Fibroblast of the conjunctiva (primary cell): ENCODE measurements at regions not wholly inside any gene's neighbourhood (a gene's known extent, or its start where the extent isn't known, plus 50 kb on each side); places are given as distances from the start of the nearest gene placed in this dataset.
"Not testable (repeated sequence)": the region's sequence is repeated elsewhere in the genome, so short reads cannot be mapped to it uniquely, and the experiment has no call there.

Source experiments
- DNase-seq: peaks from one replicate; pipeline ENCODE4 v3.0.0-alpha.2; 2010; ENCODE audit warnings: low read depth

DNA sequence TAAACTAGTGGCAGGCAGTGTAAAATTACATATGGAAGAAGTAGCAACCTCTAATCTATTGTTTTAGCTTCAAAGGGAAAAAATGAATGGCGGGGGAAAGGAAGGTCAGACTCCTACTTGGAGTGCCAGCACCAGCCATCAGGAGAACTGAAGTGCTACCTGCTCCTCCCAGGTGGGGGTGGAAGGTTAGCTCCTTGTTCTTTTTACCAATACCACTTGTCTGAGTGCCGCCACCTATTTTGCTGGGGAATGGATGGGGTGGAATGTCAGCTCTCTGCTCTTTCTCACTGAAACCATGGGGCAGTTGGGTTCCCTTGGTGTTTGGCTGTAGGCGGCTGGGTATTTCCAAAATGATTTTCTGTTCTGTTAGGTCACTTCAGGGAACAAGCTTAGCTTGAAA, 428.7 kb upstream of the EPHA3 start:
- DNase-seq = no peak

DNA sequence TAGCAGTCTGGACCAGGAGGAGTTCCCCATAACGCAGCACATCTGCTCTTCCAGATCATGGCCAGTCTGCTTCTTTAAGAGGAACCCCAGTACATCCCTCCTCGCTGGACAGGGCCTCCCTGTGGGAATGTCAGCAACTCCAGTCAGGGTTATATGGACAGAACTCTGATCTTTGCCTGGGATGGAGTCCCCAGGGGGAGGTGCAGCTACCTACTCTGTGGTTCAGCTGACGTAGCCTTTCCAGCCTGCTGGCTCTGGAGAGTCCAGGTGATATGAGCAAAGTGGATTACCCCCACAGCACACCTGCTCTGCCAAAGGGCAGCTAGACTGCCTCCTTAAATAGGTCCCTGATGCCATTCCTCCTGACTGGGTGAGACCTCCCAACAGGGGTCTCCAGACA, 417.1 kb upstream of the EPHA3 start:
- no peak for DNase-seq

DNA sequence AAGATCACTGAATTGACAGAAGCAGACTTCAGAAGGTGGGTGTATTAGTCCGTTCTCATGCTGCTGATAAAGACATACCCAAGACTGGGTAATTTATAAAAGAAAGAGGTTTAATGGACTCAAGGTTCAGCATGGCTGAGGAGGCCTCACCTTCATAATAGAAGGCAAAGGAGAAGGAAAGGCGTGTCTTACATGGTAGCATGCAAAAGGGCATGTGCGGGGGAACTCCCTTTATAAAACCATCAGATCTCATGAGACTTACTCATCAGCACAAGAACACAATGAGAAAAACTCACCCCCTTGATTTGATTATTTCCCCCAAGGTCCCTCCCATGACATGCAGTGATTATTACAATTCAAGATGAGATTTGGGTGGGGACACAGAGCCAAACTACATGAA, 416.3 kb upstream of the EPHA3 start:
- DNase-seq = no peak

DNA sequence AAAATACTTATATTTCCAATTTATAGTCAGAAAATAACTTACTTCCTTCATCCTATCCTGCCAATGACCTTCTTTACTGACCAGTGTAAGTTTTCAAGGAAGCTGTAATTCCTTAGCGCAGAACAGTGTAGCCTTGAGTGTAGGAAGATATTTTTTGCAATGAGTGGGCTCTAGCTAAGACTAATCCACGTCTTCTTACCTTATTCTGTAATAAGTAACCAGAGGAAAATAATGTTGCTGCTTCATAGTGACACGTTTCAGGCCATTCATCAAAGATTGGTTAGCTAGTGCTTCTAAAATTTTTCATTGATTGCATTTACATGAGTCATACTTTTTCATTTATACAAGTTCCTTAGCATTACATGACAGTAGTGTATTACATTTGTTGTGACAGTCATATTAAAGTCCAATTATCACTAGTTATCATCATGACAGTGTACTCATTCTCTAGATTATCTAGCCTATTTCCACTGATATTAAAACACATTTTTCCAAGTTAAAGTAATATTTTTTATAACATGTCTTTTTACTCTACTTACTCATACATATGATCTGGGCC, 403.8 kb upstream of the EPHA3 start:
- no peak for DNase-seq

DNA sequence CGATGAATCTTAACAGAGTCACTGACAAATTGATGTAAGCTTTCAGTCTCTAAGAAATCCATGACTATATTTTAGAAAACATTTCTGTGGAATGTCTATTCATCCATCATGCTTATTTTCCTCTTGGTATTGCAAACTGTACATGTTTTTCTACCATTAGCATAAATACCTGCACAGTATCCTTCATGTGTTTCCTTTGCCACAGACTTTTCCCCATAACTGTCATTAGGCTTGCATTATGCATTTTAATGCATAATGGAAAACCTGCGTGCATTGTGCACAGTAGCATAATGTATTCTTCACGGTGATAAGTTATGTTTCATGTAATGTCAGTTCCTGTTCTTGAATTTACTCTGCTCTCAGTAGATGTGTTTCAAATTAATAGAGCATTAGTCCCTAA, 403.1 kb upstream of the EPHA3 start:
- DNase-seq = no peak

DNA sequence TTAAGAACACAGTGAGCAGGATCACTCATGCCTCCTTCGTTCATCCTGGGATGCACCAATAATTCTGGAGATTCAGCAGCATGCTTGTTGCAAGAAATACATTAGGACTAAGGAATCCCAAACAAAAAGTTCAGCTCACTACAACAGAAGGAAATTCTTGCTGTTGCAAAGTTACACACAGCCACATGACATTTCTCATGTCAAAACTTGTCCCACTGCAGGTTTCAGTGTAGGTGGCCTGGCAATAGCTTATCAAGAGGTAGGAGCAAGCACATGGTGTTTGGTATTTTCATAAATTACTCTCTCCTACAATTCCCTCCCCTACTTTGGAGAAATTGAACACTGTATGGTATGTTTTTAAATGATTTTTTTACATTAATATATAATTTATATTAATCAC, 399.6 kb upstream of the EPHA3 start:
- no peak for DNase-seq

DNA sequence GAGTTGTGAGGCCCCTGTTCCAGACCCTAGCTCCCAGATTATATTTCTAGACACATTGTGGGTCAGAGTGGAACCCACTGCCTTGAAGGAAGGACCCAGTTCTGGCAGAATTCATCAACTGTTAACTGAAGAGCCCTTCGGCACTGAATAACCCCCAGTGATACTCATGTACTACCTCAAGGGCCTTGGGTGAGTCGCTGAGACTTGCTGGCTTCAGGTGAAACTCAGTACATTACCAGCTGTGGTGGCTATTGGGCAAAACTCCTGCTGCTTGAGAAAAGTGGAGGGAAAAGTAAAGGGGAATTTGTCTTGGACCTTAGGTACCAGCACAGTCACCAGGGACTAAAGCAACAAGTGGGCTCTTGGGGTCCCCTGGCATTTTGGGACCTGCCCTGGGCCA, 394.9 kb upstream of the EPHA3 start:
- DNase-seq = no peak

DNA sequence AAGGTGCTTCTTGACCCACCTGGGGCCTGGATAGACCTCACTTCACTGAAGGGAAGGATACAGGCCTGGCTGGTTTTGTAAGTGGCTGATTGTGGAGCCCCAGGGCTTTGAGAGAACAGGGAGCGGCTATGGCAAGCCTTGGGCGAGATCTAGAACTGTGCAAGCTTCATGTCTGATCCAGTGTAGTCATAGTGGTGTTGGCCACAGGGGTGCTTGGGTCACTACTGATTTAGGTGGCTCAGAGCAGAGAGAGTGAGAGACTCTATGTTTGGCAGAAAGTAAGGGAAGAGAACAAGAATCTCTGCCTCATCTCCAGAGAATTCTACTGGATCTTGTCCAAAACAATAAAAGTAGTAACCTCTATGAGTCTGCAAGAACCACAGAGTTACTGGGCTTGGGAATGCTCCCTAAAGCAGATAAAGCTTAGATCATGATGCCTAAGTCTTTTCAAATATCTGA, 394.2 kb upstream of the EPHA3 start:
- DNase-seq = no peak

DNA sequence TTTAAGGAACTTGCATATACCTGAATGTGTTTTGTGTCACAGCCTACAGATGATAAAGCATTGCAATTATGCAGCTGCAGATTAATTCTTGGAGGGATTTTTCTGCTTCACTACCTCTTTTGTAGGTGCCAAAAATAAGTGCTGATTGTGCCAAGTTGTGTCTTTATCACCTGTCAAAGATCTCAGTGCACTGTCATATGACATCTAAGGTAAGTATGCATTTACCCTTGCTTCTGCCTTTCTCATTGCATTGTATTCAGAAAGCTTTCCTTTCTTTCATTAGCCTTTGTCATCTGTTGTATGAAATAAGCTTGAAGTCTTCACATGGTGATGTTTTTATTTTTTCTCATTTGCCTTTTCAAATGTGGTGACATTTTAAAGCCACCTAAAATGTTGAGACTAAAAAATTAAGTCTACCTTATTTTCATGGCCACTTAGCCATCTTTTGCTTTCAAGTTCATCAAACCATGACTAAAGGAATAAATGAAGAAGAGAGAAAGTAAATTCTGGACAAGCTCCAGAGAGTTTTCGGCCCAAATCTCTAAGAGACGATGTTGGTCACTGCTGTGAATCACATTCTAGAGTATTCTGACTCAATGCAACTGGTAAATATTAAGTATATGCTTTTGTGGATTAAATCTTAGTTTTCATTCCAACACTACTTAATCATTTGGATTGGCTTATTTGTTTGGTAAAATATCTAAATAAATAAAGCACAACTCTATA, 381.8 kb upstream of the EPHA3 start:
- no peak for DNase-seq

DNA sequence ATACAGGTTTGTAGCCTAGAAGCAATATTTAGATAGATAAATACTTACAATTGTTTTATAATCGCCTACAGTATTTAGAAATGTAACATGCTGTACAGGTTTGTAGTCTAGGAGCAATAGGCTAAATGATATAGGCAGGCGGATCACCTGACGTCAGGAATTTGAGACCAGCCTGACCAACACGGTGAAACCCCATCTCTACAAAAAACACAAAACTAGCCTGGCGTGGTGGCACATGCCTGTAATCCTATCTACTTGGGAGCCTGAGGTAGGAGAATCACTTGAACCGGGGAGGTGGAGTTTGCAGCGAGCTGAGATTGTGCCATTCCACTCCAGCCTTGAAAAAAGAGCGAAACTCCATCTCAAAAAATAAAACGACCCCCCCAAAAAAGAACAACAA, 375.2 kb upstream of the EPHA3 start:
- DNase-seq = no peak

DNA sequence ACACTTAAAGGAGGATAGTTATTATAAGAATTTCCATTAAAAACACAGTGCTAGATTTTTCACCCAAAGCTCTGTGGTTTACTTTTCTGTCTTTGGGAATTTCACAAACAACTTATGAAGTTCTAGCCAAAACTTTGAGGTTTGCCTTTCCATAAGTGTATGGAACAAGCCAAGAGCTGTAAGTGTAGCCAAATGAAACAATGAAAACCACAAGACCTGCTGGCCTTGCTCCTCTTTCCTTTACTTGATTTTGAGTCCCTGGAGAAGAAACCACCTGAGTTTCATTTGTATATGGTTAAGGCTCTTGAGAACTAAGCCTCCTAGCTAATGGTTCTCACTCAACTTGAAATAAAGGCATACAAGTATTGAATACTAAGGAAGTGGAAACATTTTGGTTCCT, 365.3 kb upstream of the EPHA3 start:
- DNase-seq = no peak

DNA sequence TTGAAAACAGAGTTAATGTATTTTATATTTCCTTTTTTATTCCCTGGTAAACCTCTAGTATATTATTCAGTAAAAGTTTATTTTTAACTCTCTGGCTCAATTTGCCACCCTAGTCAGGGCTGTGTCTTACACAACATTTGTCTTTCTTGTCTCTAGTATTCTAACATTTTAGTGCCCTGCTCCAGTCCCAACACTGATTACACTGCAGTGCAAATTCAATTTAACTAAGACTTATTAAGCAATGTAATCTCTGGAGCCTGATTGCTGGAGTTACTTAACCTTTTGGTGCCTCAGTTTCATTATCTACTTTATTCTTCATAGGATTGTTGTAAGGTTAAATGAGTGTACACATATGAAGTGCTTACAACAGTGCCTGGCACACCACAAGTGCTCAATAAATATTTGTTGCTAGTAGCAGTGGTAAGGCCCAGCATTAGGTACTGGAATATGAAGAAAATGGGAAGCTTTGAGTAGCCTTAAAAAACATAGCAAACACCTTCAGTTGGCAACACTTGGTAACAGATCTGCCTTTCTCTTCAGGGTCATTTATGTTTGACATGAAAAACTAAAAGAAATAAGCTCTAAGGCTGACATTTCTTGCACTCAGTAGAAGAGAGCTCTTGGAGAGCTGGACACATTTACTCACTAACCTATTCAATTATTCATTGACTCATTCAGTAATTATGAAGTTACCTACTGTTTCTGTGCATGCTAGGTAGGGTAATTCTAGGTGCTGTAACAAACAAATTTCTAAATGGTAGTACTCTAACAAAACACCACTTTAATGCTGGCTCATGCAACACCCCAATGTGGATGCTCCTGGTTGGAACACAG, 364.5 kb upstream of the EPHA3 start:
- DNase-seq = no peak

DNA sequence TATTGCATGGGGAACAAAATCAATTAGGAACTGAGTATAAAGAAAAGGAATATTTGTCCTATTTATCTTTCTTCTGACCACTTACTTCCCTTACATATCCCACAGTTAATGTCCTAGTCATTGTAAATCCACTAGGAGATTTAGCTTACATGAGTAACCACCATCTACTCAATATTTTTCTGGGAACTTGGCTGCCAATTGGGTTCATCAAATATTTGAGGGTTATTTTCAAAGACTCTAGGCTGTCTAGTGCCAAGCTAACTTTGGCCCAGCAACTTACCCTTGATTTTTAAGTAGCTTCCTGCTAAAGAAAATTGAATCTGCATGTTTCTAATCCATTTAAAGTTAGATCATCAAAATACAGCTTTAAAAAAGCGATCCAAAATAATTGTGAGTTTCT, 362.5 kb upstream of the EPHA3 start:
- no peak for DNase-seq

DNA sequence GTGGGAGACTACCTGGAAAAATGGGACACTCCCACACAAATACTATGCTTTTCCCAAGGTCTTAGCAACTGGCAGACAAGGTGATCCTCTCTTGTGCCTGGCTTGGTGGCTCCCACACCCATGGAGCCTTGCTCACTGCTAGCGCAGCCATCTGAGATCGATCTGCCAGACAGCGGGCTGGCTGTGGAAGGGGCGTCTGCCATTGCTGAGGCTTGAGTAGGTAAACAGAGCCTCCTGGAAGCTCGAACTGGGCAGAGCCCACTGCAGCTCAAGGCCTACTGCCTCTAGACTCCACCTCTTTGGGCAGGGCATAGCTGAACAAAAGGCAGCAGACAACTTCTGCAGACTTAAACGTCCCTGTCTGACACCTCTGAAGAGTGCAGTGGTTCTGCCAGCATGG, 360.3 kb upstream of the EPHA3 start:
- not testable (repeated sequence) for DNase-seq

DNA sequence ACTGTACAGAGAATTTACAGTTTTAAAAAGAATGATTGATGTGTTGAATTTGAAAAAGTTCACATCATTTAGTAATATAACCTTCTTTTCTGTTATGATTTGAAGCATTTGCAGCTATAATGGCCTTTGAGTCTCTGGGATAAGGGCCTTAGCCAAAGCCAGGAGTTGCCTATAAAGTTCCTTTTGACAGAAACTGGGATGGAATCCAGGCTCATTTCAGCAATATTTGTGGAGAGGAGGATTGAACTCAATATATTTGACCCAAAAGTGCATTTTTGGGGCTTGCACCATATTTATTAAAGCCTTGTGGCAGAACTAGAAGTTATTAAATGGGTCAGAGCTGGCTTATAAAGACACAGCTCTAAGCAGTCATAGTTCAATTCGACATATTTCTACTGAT, 348.7 kb upstream of the EPHA3 start:
- no peak for DNase-seq

DNA sequence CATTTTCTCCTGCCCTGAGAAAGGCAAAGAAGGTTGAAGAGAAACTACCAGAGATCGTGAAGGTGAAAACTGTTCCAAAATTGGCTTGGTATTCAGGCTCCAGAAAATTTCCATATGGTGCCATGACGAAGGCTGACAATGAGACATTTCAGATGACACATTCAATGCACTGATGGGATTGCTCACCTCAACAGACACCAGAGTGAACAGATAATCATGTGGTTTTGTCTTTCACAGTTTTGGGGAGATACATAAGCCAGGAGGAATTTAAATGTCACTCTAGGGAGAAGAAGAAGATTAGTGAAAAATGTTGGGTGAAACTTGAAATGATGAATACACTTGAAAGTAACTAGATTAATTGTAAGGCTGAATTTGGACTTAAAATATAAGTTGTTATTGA, 339.7 kb upstream of the EPHA3 start:
- no peak for DNase-seq

DNA sequence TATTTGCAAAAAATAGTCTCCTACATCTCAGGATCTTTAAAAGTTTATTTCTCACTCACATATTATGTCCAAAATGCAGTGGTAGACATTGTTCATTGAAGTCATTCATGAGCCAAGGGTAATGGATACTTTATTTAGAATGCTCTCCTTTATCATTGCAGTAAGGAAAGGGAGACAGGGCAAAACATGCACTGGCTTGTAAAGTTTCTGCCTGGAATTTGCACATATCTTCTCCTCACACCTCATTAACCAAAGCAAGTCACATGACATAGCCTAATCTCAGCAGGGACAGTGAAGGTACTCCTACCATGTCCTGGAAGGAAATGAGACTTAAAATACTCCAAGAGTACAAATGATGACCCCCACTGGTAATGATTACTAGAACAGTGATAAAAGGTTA, 333.7 kb upstream of the EPHA3 start:
- DNase-seq = no peak

DNA sequence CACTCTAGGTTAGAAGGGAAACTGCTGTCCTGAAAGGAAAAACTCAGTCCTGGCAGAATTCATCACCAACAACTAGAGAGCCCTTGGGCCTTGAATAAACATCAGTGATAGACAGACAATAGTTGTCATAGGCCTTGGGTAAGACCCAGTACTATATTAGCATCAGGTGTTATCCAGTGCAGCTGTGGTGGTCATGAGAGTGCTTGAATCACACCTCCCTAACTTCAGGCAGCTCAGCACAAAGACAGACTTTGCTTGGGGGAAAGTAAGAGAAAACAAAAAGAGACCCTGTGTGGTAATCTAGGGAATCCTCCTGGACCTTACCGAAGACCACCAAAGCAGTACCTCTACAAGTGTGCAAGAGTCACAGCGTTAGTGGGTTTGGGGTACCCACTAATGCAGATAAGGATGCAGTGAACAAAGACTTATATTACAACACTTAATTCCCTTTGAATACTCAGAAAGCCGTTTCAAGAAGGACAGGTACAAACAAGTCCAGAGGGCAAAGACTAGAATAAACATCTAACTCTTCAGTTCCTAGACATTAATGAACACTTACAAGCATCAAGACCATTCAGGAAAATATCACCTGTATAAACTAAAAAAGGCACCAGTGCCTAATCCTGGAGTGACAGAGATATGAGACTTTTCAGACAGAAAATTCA, 332.3 kb upstream of the EPHA3 start:
- no peak for DNase-seq

DNA sequence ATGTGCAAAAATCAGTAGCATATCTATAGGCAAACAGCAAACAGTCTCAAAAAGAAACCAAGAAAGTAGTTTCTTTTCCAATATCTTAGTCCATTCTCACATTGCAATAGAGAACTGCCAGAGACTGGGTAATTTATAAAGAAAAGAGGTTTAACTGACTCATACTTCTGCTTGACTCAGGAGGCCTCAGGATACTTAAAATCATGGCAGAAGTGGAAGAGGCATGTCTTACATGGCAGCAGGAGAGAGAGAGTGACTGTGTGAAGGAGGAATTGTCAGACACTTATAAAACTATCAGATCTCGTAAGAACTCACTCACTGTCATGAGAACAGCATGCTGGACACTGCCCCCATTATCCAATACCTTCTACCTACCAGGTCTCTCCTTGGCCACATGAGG, 327.9 kb upstream of the EPHA3 start:
- DNase-seq = no peak

DNA sequence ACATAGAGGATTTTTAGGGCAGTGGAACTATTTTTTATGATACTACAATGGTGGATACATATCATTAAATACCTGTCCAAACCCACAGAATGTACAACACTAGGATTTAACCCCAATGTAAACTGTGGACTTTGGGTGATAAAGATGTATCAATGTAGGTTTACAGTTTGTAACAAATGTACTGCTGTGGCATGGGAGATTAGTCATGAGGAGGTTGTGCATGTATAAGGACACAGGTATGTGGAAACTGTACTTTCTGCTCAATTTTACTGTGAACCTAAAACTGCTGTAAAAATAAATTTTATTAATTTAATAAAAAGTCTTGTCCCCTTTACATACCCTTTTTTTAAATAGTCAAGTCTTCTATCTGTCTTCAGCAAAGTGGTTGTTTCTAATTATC, 322.5 kb upstream of the EPHA3 start:
- DNase-seq = no peak

DNA sequence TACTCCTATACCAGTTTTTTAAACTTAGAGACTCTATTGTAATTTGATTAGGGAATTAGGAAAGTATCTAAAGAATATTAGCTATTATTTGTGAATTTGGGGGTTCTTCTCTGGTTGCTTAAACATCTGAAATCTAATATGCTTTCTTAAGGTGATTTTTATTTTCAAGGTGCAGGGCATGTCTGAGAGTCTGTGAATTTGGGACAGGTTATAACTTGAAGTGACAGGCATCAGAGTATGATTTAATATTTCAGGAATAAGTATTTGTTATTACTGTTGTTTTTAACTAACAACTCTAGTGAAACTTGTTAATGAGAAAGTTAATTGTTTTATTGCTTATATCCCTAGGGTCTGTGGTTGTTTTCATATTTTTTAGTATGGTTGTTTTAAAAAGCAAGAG, 321.6 kb upstream of the EPHA3 start:
- DNase-seq = no peak

DNA sequence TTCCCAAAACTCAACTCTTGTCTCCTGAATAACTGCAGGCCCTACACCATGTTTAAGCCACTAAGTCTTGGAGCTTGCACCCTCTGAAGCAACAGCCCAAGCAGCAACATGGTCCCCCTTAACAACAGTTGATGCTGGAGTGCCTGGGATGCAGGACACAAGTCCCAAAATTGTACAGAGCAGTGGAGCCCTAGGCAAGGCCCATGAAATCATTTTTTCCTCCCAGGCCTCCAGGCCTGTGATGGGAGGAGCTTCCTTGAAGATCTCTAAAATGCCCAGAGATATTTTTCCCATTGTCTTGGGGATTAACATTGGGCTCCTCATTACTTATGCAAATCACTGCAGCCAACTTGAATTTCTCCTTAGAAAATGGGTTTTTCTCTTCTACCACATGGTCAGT, 311.9 kb upstream of the EPHA3 start:
- DNase-seq = no peak
